HUES6 (cell line): ENCODE measurements at regions not wholly inside any gene's neighbourhood (a gene's known extent, or its start where the extent isn't known, plus 50 kb on each side); places are given as distances from the start of the nearest gene placed in this dataset.

Source experiments
- H3K27ac ChIP-seq: 2 replicates; pipeline ENCODE4 v1.7.0; 2013; ENCODE audit warnings: low read depth, mild to moderate bottlenecking, low read length, inconsistent platforms
- H3K27me3 ChIP-seq: 2 replicates; pipeline ENCODE4 v1.6.1; 2013; ENCODE audit warnings: low read length; ENCODE audit not compliant: control insufficient read depth, insufficient read depth
- H3K36me3 ChIP-seq: 2 replicates; pipeline ENCODE4 v1.6.1; 2013; ENCODE audit warnings: low read length; ENCODE audit not compliant: control insufficient read depth, insufficient read depth
- H3K4me1 ChIP-seq: 2 replicates; pipeline ENCODE4 v1.6.1; 2013; ENCODE audit warnings: low read length; ENCODE audit not compliant: control insufficient read depth, insufficient read depth
- H3K4me3 ChIP-seq: 2 replicates; pipeline ENCODE4 v1.5.1; 2013; ENCODE audit warnings: low read depth, low read length
- H3K9ac ChIP-seq: one replicate; pipeline ENCODE4 v1.6.1; 2013; ENCODE audit warnings: mild to moderate bottlenecking, low read length
- H3K9me3 ChIP-seq: 2 replicates; pipeline ENCODE4 v1.6.1; 2013; ENCODE audit warnings: low read depth, low read length; ENCODE audit not compliant: control insufficient read depth, insufficient read depth

GRCh38 chr1:56033321-56034037 lies 545.9 kb downstream of the PLPP3 start:
- Histone ChIP-seq H3K27me3 (no peaks in the 10 kb centered on the region), H3K36me3 (no peaks in the 10 kb centered on the region), H3K9ac (no peak overlapping the region), H3K27ac (no peak overlapping the region), H3K4me3 (no peak overlapping the region), H3K9me3 (no peaks in the 10 kb centered on the region), H3K4me1 (no peaks in the 10 kb centered on the region)

GRCh38 chr1:56032096-56032676 lies 547.2 kb downstream of the PLPP3 start:
- Histone ChIP-seq H3K27me3 (no peaks in the 10 kb centered on the region), H3K27ac (no peak overlapping the region), H3K4me3 (no peak overlapping the region), H3K36me3 (no peaks in the 10 kb centered on the region), H3K9ac (no peak overlapping the region), H3K4me1 (no peaks in the 10 kb centered on the region), H3K9me3 (no peaks in the 10 kb centered on the region)

GRCh38 chr1:56031001-56031400 lies 548.4 kb downstream of the PLPP3 start:
- H3K27ac ChIP-seq, result no peak overlapping the region
- no peak overlapping the region for H3K4me3 ChIP-seq

GRCh38 chr1:56029319-56030003 lies 549.9 kb downstream of the PLPP3 start:
- Histone ChIP-seq H3K27me3 (no peaks in the 10 kb centered on the region), H3K9ac (no peak overlapping the region), H3K4me3 (no peak overlapping the region), H3K9me3 (no peaks in the 10 kb centered on the region), H3K36me3 (no peaks in the 10 kb centered on the region), H3K4me1 (no peaks in the 10 kb centered on the region), H3K27ac (no peak overlapping the region)

More at GRCh38 chr1:56031001-56031400, 548.4 kb downstream of the PLPP3 start:
- Histone ChIP-seq H3K36me3 (no peaks in the 10 kb centered on the region), H3K9me3 (no peaks in the 10 kb centered on the region), H3K4me1 (no peaks in the 10 kb centered on the region), H3K27me3 (no peaks in the 10 kb centered on the region), H3K9ac (no peak overlapping the region)

- no peaks in the 10 kb centered on the region for H3K9me3 ChIP-seq
- H3K4me1 ChIP-seq, result no peaks in the 10 kb centered on the region
- H3K36me3 ChIP-seq, result no peaks in the 10 kb centered on the region
- H3K4me3 ChIP-seq, result no peak overlapping the region
- no peak overlapping the region for H3K27ac ChIP-seq
- no peak overlapping the region for H3K9ac ChIP-seq
- H3K27me3 ChIP-seq, result no peaks in the 10 kb centered on the region
Measured at GRCh38 chr1:56028911-56029310, 550.5 kb downstream of the PLPP3 start.

GRCh38 chr1:56028244-56028643 lies 551.1 kb downstream of the PLPP3 start:
- Histone ChIP-seq H3K27ac (no peak overlapping the region), H3K4me1 (no peaks in the 10 kb centered on the region)

GRCh38 chr1:56025942-56026341 lies 553.4 kb downstream of the PLPP3 start:
- H3K4me1 ChIP-seq, result no peaks in the 10 kb centered on the region
- no peak overlapping the region for H3K4me3 ChIP-seq
- no peaks in the 10 kb centered on the region for H3K36me3 ChIP-seq
- H3K9ac ChIP-seq, result no peak overlapping the region
- H3K27ac ChIP-seq, result no peak overlapping the region
- no peaks in the 10 kb centered on the region for H3K27me3 ChIP-seq
- peaks cover 4% of the 10 kb centered on the region; the same call in 1 of the 2 replicates for H3K9me3 ChIP-seq

More at GRCh38 chr1:56028244-56028643, 551.1 kb downstream of the PLPP3 start:
- Histone ChIP-seq H3K9me3 (no peaks in the 10 kb centered on the region), H3K4me3 (no peak overlapping the region), H3K27me3 (no peaks in the 10 kb centered on the region), H3K9ac (no peak overlapping the region), H3K36me3 (no peaks in the 10 kb centered on the region)

- Histone ChIP-seq H3K27ac (no peak overlapping the region), H3K9ac (no peak overlapping the region), H3K36me3 (no peaks in the 10 kb centered on the region), H3K4me1 (no peaks in the 10 kb centered on the region), H3K9me3 (peaks cover 4% of the 10 kb centered on the region; the same call in 1 of the 2 replicates), H3K27me3 (no peaks in the 10 kb centered on the region), H3K4me3 (no peak overlapping the region)
Measured at GRCh38 chr1:56024155-56024554, 555.2 kb downstream of the PLPP3 start.

- no peaks in the 10 kb centered on the region for H3K4me1 ChIP-seq
Measured at GRCh38 chr1:56019922-56020321, 559.4 kb downstream of the PLPP3 start.

GRCh38 chr1:56019472-56019871 lies 559.9 kb downstream of the PLPP3 start:
- H3K9me3 ChIP-seq, result peaks cover 4% of the 10 kb centered on the region; the same call in 1 of the 2 replicates
- H3K4me3 ChIP-seq, result no peak overlapping the region

More at GRCh38 chr1:56019922-56020321, 559.4 kb downstream of the PLPP3 start:
- Histone ChIP-seq H3K4me3 (no peak overlapping the region), H3K27me3 (no peaks in the 10 kb centered on the region), H3K9me3 (peaks cover 4% of the 10 kb centered on the region; the same call in 1 of the 2 replicates), H3K27ac (no peak overlapping the region), H3K9ac (no peak overlapping the region), H3K36me3 (no peaks in the 10 kb centered on the region)

GRCh38 chr1:56017336-56017735 lies 562.0 kb downstream of the PLPP3 start:
- Histone ChIP-seq H3K9me3 (peaks cover 2% of the 10 kb centered on the region; the same call in 1 of the 2 replicates), H3K36me3 (no peaks in the 10 kb centered on the region)

More at GRCh38 chr1:56019472-56019871, 559.9 kb downstream of the PLPP3 start:
- Histone ChIP-seq H3K36me3 (no peaks in the 10 kb centered on the region), H3K27me3 (no peaks in the 10 kb centered on the region), H3K4me1 (no peaks in the 10 kb centered on the region), H3K9ac (no peak overlapping the region), H3K27ac (no peak overlapping the region)

More at GRCh38 chr1:56017336-56017735, 562.0 kb downstream of the PLPP3 start:
- Histone ChIP-seq H3K4me3 (no peak overlapping the region), H3K27me3 (no peaks in the 10 kb centered on the region), H3K4me1 (no peaks in the 10 kb centered on the region), H3K27ac (no peak overlapping the region), H3K9ac (no peak overlapping the region)
